GM23248 (cell line): ENCODE measurements at regions not wholly inside any gene's neighbourhood (a gene's known extent, or its start where the extent isn't known, plus 50 kb on each side); places are given as distances from the start of the nearest gene placed in this dataset.

Experiments used
- DNase-seq: peaks from one replicate; pipeline ENCODE4 v3.0.0-alpha.2; 2015
- H2AFZ ChIP-seq: fragments of 200-600 bp; sonication (generic); 2 replicates; pipeline ENCODE4 v1.6.1; 2016; ENCODE audit warnings: antibody characterized with exemption
- H3F3A ChIP-seq: fragments of 200-600 bp; sonication (generic); 2 replicates; pipeline ENCODE4 v1.6.1; 2016; ENCODE audit warnings: mild to moderate bottlenecking, antibody characterized with exemption, mixed run types; ENCODE audit not compliant: insufficient read depth
- H3K27ac ChIP-seq: fragments of 200-600 bp; sonication (generic); 2 replicates; pipeline ENCODE4 v1.5.1; 2016; ENCODE audit warnings: mild to moderate bottlenecking
- H3K27me3 ChIP-seq: fragments of 200-600 bp; sonication (generic); replicated peaks from 2 replicates; pipeline ENCODE4 v1.6.1; 2016; ENCODE audit warnings: mild to moderate bottlenecking; ENCODE audit not compliant: insufficient read depth
- H3K36me3 ChIP-seq: fragments of 200-600 bp; sonication (generic); 2 replicates; pipeline ENCODE4 v1.6.1; 2016; ENCODE audit warnings: low read depth, mild to moderate bottlenecking
- H3K4me1 ChIP-seq: fragments of 200-600 bp; sonication (generic); 2 replicates; pipeline ENCODE4 v1.6.1; 2016; ENCODE audit warnings: mild to moderate bottlenecking; ENCODE audit not compliant: insufficient read depth
- H3K4me2 ChIP-seq: fragments of 200-600 bp; sonication (generic); one replicate; pipeline ENCODE4 v1.6.1; 2016; ENCODE audit warnings: mild to moderate bottlenecking; ENCODE audit not compliant: unreplicated experiment
- H3K4me3 ChIP-seq: fragments of 200-600 bp; sonication (generic); 2 replicates; pipeline ENCODE4 v1.5.1; 2016; ENCODE audit warnings: mild to moderate bottlenecking
- H3K79me2 ChIP-seq: fragments of 200-600 bp; sonication (generic); 2 replicates; pipeline ENCODE4 v1.6.1; 2016; ENCODE audit warnings: mild to moderate bottlenecking; ENCODE audit not compliant: insufficient read depth
- H3K9ac ChIP-seq: fragments of 200-600 bp; sonication (generic); 2 replicates; pipeline ENCODE4 v1.6.1; 2016; ENCODE audit warnings: mild to moderate bottlenecking
- H3K9me2 ChIP-seq: fragments of 200-600 bp; sonication (generic); 2 replicates; pipeline ENCODE4 v1.6.1; 2016; ENCODE audit warnings: mixed run types, mild to moderate bottlenecking, moderate library complexity; ENCODE audit not compliant: insufficient read depth
- H3K9me3 ChIP-seq: fragments of 200-600 bp; sonication (generic); one replicate; pipeline ENCODE4 v1.6.1; 2017; ENCODE audit warnings: low read depth
- H4K20me1 ChIP-seq: fragments of 200-600 bp; sonication (generic); 2 replicates; pipeline ENCODE4 v1.6.0; 2016; ENCODE audit not compliant: insufficient read depth
- EZH2 ChIP-seq: fragments of 200-600 bp; sonication (generic); IDR thresholded peaks from 2 replicates; pipeline ENCODE4 v1.6.1; 2018; ENCODE audit warnings: antibody characterized with exemption, mild to moderate bottlenecking; ENCODE audit not compliant: insufficient read depth, poor library complexity, severe bottlenecking
- EZH2phosphoT487 ChIP-seq: fragments of 200-600 bp; sonication (generic); IDR thresholded peaks from 2 replicates; pipeline ENCODE4 v1.6.1; 2018; ENCODE audit warnings: antibody characterized with exemption, moderate library complexity, mild to moderate bottlenecking, low read depth; ENCODE audit not compliant: insufficient read depth
- WGBS, 2 experiments: methylation state at CpG; one replicate each; pipeline ENCODE4 v1.1.6; 2015 to 2017; ENCODE audit warnings: low lambda C conversion rate in 2 of 2, low coverage in 1 of 2; ENCODE audit errors: missing lambda C conversion rate in 2 of 2; 5-methylcytosine and 5-hydroxymethylcytosine counted together
- in situ Hi-C: fragments of 300-500 bp; cut with MboI; formaldehyde crosslinking; loops from 2 replicates; pipeline ENCODE4 v1.15.0; 2020

GRCh38 chr10:128929767-128930166 is 537.3 kb upstream of the MGMT start:
- no peak for DNase-seq
- Histone ChIP-seq H3K36me3 (no peaks in the 10 kb centered on the region), H2AFZ (no peak overlapping the region)

GRCh38 chr10:128930515-128930914 is 536.5 kb upstream of the MGMT start:
- in situ Hi-C loops, result no loop called here
- DNase-seq, result no peak
- H3K79me2 ChIP-seq, result no peaks in the 10 kb centered on the region

More at GRCh38 chr10:128929767-128930166, 537.3 kb upstream of the MGMT start:
- Histone ChIP-seq H3K4me3 (no peak overlapping the region), H3K27ac (no peak overlapping the region), H3K9me3 (no peaks in the 10 kb centered on the region), H3K79me2 (no peaks in the 10 kb centered on the region), H3K27me3 (no peaks in the 10 kb centered on the region), H3F3A (no peaks in the 10 kb centered on the region), H4K20me1 (no peaks in the 10 kb centered on the region), H3K4me2 (no peak overlapping the region), H3K9ac (no peak overlapping the region), H3K9me2 (no peaks in the 10 kb centered on the region), H3K4me1 (no peaks in the 10 kb centered on the region)
- in situ Hi-C loops, result no loop called here
- TF ChIP-seq EZH2 (no peak), EZH2phosphoT487 (no peak)
- 4 to 5% methylated on average over 2 of the region's 2 CpGs for WGBS, 2 experiments

GRCh38 chr10:128932071-128932820 is 534.8 kb upstream of the MGMT start:
- Histone ChIP-seq H3K4me2 (no peak overlapping the region), H3K9me2 (no peaks in the 10 kb centered on the region), H4K20me1 (no peaks in the 10 kb centered on the region), H3K27ac (no peak overlapping the region), H3K4me1 (no peaks in the 10 kb centered on the region), H3K9ac (no peak overlapping the region), H3K79me2 (no peaks in the 10 kb centered on the region), H2AFZ (no peak overlapping the region), H3F3A (no peaks in the 10 kb centered on the region), H3K4me3 (no peak overlapping the region), H3K36me3 (no peaks in the 10 kb centered on the region), H3K9me3 (no peaks in the 10 kb centered on the region), H3K27me3 (no peaks in the 10 kb centered on the region)
- no peak for DNase-seq
- TF ChIP-seq EZH2, result no peak
- no peak for TF ChIP-seq EZH2phosphoT487
- WGBS, 2 experiments, result 63 to 68% methylated on average over 18 to 19 of the region's 19 CpGs
- in situ Hi-C loops, result no loop called here

More at GRCh38 chr10:128930515-128930914, 536.5 kb upstream of the MGMT start:
- WGBS, 2 experiments, result 0 to 4% methylated on average over 6 of the region's 6 CpGs
- Histone ChIP-seq H3K9me2 (no peaks in the 10 kb centered on the region), H3K27ac (no peak overlapping the region), H3K36me3 (no peaks in the 10 kb centered on the region), H3K4me2 (no peak overlapping the region), H3K9me3 (no peaks in the 10 kb centered on the region), H4K20me1 (no peaks in the 10 kb centered on the region), H3K27me3 (no peaks in the 10 kb centered on the region), H3K4me1 (no peaks in the 10 kb centered on the region), H3K9ac (no peak overlapping the region), H3K4me3 (no peak overlapping the region), H3F3A (no peaks in the 10 kb centered on the region), H2AFZ (no peak overlapping the region)
- TF ChIP-seq EZH2 (no peak), EZH2phosphoT487 (no peak)

GRCh38 chr10:128934492-128934891 is 532.5 kb upstream of the MGMT start:
- no peaks in the 10 kb centered on the region for H3K9me3 ChIP-seq
- TF ChIP-seq EZH2 (no peak), EZH2phosphoT487 (no peak)
- in situ Hi-C loops, result no loop called here
- H3K4me1 ChIP-seq, result no peaks in the 10 kb centered on the region
- no peaks in the 10 kb centered on the region for H3K36me3 ChIP-seq
- no peaks in the 10 kb centered on the region for H3F3A ChIP-seq
- H3K27ac ChIP-seq, result no peak overlapping the region
- H3K9ac ChIP-seq, result no peak overlapping the region
- 22 to 23% methylated on average over 6 of the region's 6 CpGs for WGBS, 2 experiments
- no peak overlapping the region for H3K4me3 ChIP-seq
- no peak overlapping the region for H3K4me2 ChIP-seq
- no peak overlapping the region for H2AFZ ChIP-seq
- H4K20me1 ChIP-seq, result no peaks in the 10 kb centered on the region
- no peak for DNase-seq
- no peaks in the 10 kb centered on the region for H3K79me2 ChIP-seq
- no peaks in the 10 kb centered on the region for H3K27me3 ChIP-seq
- H3K9me2 ChIP-seq, result no peaks in the 10 kb centered on the region
